ENCODE measurements at regions not wholly inside any gene's neighbourhood (a gene's known extent, or its start where the extent isn't known, plus 50 kb on each side); places are given as distances from the start of the nearest gene placed in this dataset.
"Not testable (repeated sequence)": the region's sequence is repeated elsewhere in the genome, so short reads cannot be mapped to it uniquely, and the experiment has no call there.

GRCh38 chr2:52500561-52500960 is 1267.0 kb upstream of the CHAC2 start:
- ATAC-seq, result no peak
- CTCF ChIA-PET, result no interaction called here
- H3K36me3 Mint-ChIP-seq, result no peaks in the 10 kb centered on the region

GRCh38 chr2:52498077-52498750 is 1269.4 kb upstream of the CHAC2 start:
- CTCF ChIA-PET, result no interaction called here
- Mint-ChIP-seq H3K27me3 (no peaks in the 10 kb centered on the region), H3K4me1 (no peaks in the 10 kb centered on the region), H3K4me3 (no peak overlapping the region), H3K27ac (no peak overlapping the region), H3K36me3 (no peaks in the 10 kb centered on the region), H3K9me3 (ENCODE audit: low read depth) (peaks cover 7% of the 10 kb centered on the region)
- DNase-seq, result no peak
- no peak for ATAC-seq

More at GRCh38 chr2:52500561-52500960, 1267.0 kb upstream of the CHAC2 start:
- no peak for DNase-seq
- H3K4me1 Mint-ChIP-seq, result no peaks in the 10 kb centered on the region
- H3K9me3 Mint-ChIP-seq (ENCODE audit: low read depth), result peaks cover 7% of the 10 kb centered on the region
- no peak overlapping the region for H3K4me3 Mint-ChIP-seq
- H3K27ac Mint-ChIP-seq, result no peak overlapping the region
- H3K27me3 Mint-ChIP-seq, result no peaks in the 10 kb centered on the region

GRCh38 chr2:52495816-52496215 is 1271.8 kb upstream of the CHAC2 start:
- H3K9me3 Mint-ChIP-seq (ENCODE audit: low read depth), result peaks cover 8% of the 10 kb centered on the region

GRCh38 chr2:52477166-52477565 is 1290.4 kb upstream of the CHAC2 start:
- H3K4me1 Mint-ChIP-seq, result no peaks in the 10 kb centered on the region
- H3K4me3 Mint-ChIP-seq, result no peak overlapping the region
- CTCF ChIA-PET, result no interaction called here

More at GRCh38 chr2:52495816-52496215, 1271.8 kb upstream of the CHAC2 start:
- Mint-ChIP-seq H3K36me3 (no peaks in the 10 kb centered on the region), H3K4me3 (no peak overlapping the region), H3K27ac (no peak overlapping the region), H3K27me3 (no peaks in the 10 kb centered on the region), H3K4me1 (no peaks in the 10 kb centered on the region)
- DNase-seq (no peak), ATAC-seq (no peak)
- CTCF ChIA-PET, result interaction anchor here (0.7 kb wide), 1 partner anchor 981 kb away, joined by 3 read pairs; no protein-coding TSS in a partner anchor

GRCh38 chr2:52475590-52475989 is 1292.0 kb upstream of the CHAC2 start:
- H3K27ac Mint-ChIP-seq, result no peak overlapping the region
- no peaks in the 10 kb centered on the region for H3K4me1 Mint-ChIP-seq
- CTCF ChIA-PET, result no interaction called here
- H3K9me3 Mint-ChIP-seq (ENCODE audit: low read depth), result peaks cover 12% of the 10 kb centered on the region
- no peak for DNase-seq
- H3K36me3 Mint-ChIP-seq, result no peaks in the 10 kb centered on the region
- H3K4me3 Mint-ChIP-seq, result no peak overlapping the region
- ATAC-seq, result no peak
- H3K27me3 Mint-ChIP-seq, result no peaks in the 10 kb centered on the region

More at GRCh38 chr2:52477166-52477565, 1290.4 kb upstream of the CHAC2 start:
- DNase-seq, result no peak
- H3K27me3 Mint-ChIP-seq, result no peaks in the 10 kb centered on the region
- peaks cover 12% of the 10 kb centered on the region for H3K9me3 Mint-ChIP-seq (ENCODE audit: low read depth)
- no peaks in the 10 kb centered on the region for H3K36me3 Mint-ChIP-seq
- H3K27ac Mint-ChIP-seq, result no peak overlapping the region
- ATAC-seq, result no peak

- Mint-ChIP-seq H3K36me3 (no peaks in the 10 kb centered on the region), H3K27me3 (no peaks in the 10 kb centered on the region), H3K27ac (no peak overlapping the region), H3K9me3 (ENCODE audit: low read depth) (peaks cover 17% of the 10 kb centered on the region), H3K4me3 (no peak overlapping the region), H3K4me1 (no peaks in the 10 kb centered on the region)
- no peak for ATAC-seq
- CTCF ChIA-PET, result no interaction called here
- DNase-seq, result no peak
Measured at GRCh38 chr2:52474091-52474490, 1293.5 kb upstream of the CHAC2 start.

GRCh38 chr2:52473526-52473925 is 1294.1 kb upstream of the CHAC2 start:
- Mint-ChIP-seq H3K4me3 (no peak overlapping the region), H3K4me1 (no peaks in the 10 kb centered on the region), H3K36me3 (no peaks in the 10 kb centered on the region), H3K27me3 (no peaks in the 10 kb centered on the region), H3K9me3 (ENCODE audit: low read depth) (peaks cover 15% of the 10 kb centered on the region), H3K27ac (no peak overlapping the region)
- CTCF ChIA-PET, result no interaction called here
- ATAC-seq, result no peak
- DNase-seq, result no peak

- H3K4me1 Mint-ChIP-seq; DNase-seq; ATAC-seq; H3K27me3 Mint-ChIP-seq; H3K9me3 Mint-ChIP-seq (ENCODE audit: low read depth); CTCF ChIA-PET; H3K36me3 Mint-ChIP-seq; H3K4me3 Mint-ChIP-seq; H3K27ac Mint-ChIP-seq: not testable (repeated sequence)
Measured at GRCh38 chr2:52470457-52470856, 1297.1 kb upstream of the CHAC2 start.

- Mint-ChIP-seq H3K4me1 (no peaks in the 10 kb centered on the region), H3K27ac (no peak overlapping the region), H3K27me3 (no peaks in the 10 kb centered on the region), H3K4me3 (no peak overlapping the region), H3K36me3 (no peaks in the 10 kb centered on the region), H3K9me3 (ENCODE audit: low read depth) (peaks cover 10% of the 10 kb centered on the region)
- DNase-seq, result no peak
- ATAC-seq, result no peak
- CTCF ChIA-PET, result no interaction called here
Measured at GRCh38 chr2:52467189-52467588, 1300.4 kb upstream of the CHAC2 start.

- H3K27ac Mint-ChIP-seq, result no peak overlapping the region
- H3K27me3 Mint-ChIP-seq, result no peaks in the 10 kb centered on the region
- peaks cover 13% of the 10 kb centered on the region for H3K9me3 Mint-ChIP-seq (ENCODE audit: low read depth)
- H3K4me3 Mint-ChIP-seq, result no peak overlapping the region
- no peaks in the 10 kb centered on the region for H3K36me3 Mint-ChIP-seq
- ATAC-seq (no peak), DNase-seq (no peak)
- H3K4me1 Mint-ChIP-seq, result no peaks in the 10 kb centered on the region
- CTCF ChIA-PET, result no interaction called here
Measured at GRCh38 chr2:52465287-52465686, 1302.3 kb upstream of the CHAC2 start.

GRCh38 chr2:52463457-52463856 is 1304.1 kb upstream of the CHAC2 start:
- Mint-ChIP-seq H3K27ac (no peak overlapping the region), H3K9me3 (ENCODE audit: low read depth) (peaks cover 8% of the 10 kb centered on the region), H3K36me3 (no peaks in the 10 kb centered on the region), H3K4me1 (no peaks in the 10 kb centered on the region), H3K4me3 (no peak overlapping the region), H3K27me3 (no peaks in the 10 kb centered on the region)
- DNase-seq, result no peak
- CTCF ChIA-PET, result no interaction called here
- no peak for ATAC-seq

GRCh38 chr2:52456561-52457377 is 1310.8 kb upstream of the CHAC2 start:
- CTCF ChIA-PET, result interaction anchor here (1.1 kb wide), 1 partner anchor 12 kb away, joined by 4 read pairs; no protein-coding TSS in a partner anchor
- peaks cover 16% of the 10 kb centered on the region for H3K9me3 Mint-ChIP-seq (ENCODE audit: low read depth)
- no peak for ATAC-seq
- no peak overlapping the region for H3K4me3 Mint-ChIP-seq
- no peaks in the 10 kb centered on the region for H3K4me1 Mint-ChIP-seq
- H3K27ac Mint-ChIP-seq, result no peak overlapping the region
- no peak for DNase-seq
- H3K27me3 Mint-ChIP-seq, result no peaks in the 10 kb centered on the region
- H3K36me3 Mint-ChIP-seq, result no peaks in the 10 kb centered on the region

- Mint-ChIP-seq H3K9me3 (ENCODE audit: low read depth) (peaks cover 13% of the 10 kb centered on the region), H3K27ac (no peak overlapping the region), H3K4me1 (no peaks in the 10 kb centered on the region), H3K36me3 (no peaks in the 10 kb centered on the region), H3K4me3 (no peak overlapping the region), H3K27me3 (no peaks in the 10 kb centered on the region)
- CTCF ChIA-PET, result no interaction called here
- ATAC-seq (no peak), DNase-seq (no peak)
Measured at GRCh38 chr2:52454962-52455361, 1312.6 kb upstream of the CHAC2 start.

GRCh38 chr2:52452201-52452600 is 1315.4 kb upstream of the CHAC2 start:
- no peaks in the 10 kb centered on the region for H3K27me3 Mint-ChIP-seq
- no peak overlapping the region for H3K4me3 Mint-ChIP-seq
- ATAC-seq (no peak), DNase-seq (no peak)
- CTCF ChIA-PET, result no interaction called here
- H3K4me1 Mint-ChIP-seq, result no peaks in the 10 kb centered on the region
- H3K27ac Mint-ChIP-seq, result no peak overlapping the region
- H3K36me3 Mint-ChIP-seq, result no peaks in the 10 kb centered on the region
- peaks cover 13% of the 10 kb centered on the region for H3K9me3 Mint-ChIP-seq (ENCODE audit: low read depth)
